GM12878 (cell line): ENCODE measurements at regions not wholly inside any gene's neighbourhood (a gene's known extent, or its start where the extent isn't known, plus 50 kb on each side); places are given as distances from the start of the nearest gene placed in this dataset.

Source experiments
- ATAC-seq: fragments of 200-7000 bp; cut with Tn5 transposase; 3 replicates; pipeline ENCODE4 v1.9.1; 2020; ENCODE audit warnings: mild to moderate bottlenecking, moderate library complexity
- BruUV-seq: library from RNA; stranded (reverse); fragments of 400-500 nt; replicated peaks from 2 replicates; lab custom pipeline; 2021; lab: Mats Ljungman, UMichigan
- CTCF ChIA-PET: fragments of 300-600 bp; sonication (Branson Sonifier 250); formaldehyde crosslinking; extraction: SDS; loops from one replicate; lab custom pipeline; 2021; ENCODE audit warnings: inconsistent platforms; lab: Yijun Ruan, JAX
- POLR2A ChIA-PET: fragments of 350-600 bp; formaldehyde crosslinking; extraction: SDS; loops from one replicate; lab custom pipeline; 2021; ENCODE audit warnings: inconsistent platforms; lab: Charles Lee
- RAD21 ChIA-PET: fragments of 300-600 bp; sonication (Branson Sonifier 250); formaldehyde crosslinking; loops from one replicate; lab custom pipeline; 2023; ENCODE audit warnings: antibody characterized with exemption; ENCODE audit not compliant: unreplicated experiment; lab: Charles Lee
- SMC1A ChIA-PET: fragments of 300-600 bp; sonication (Branson Sonifier 250); formaldehyde crosslinking; loops from one replicate; lab custom pipeline; 2023; ENCODE audit not compliant: unreplicated experiment, uncharacterized antibody; lab: Charles Lee
- DNase-seq: peaks from one replicate; pipeline ENCODE4 v3.0.0-alpha.2; 2011; ENCODE audit warnings: low read depth, low spot score
- FAIRE-seq: peaks from 3 replicates; lab custom pipeline; 2011; peaks lifted over from hg19 to GRCh38; lab: Jason Lieb, UNC
- H2AFZ ChIP-seq: 2 replicates; pipeline ENCODE4 v1.6.0; 2011; ENCODE audit warnings: low read depth, low read length, control low read depth; ENCODE audit not compliant: control insufficient read depth
- H3K27ac ChIP-seq: 2 replicates; pipeline ENCODE4 v1.5.1; 2011; ENCODE audit warnings: control low read depth; ENCODE audit not compliant: control insufficient read depth, insufficient read depth
- H3K27me3 ChIP-seq, 2 experiments: replicated peaks in 1 of 2; 2 replicates each; pipeline versions ENCODE4 v1.6.0 to v1.6.1; 2011; ENCODE audit warnings: low read length in 1 of 2; ENCODE audit not compliant: control insufficient read depth in 2 of 2, insufficient read depth in 2 of 2
- H3K36me3 ChIP-seq, 2 experiments: 2 replicates each; pipeline ENCODE4 v1.5.1; 2011; ENCODE audit warnings: low read length in 1 of 2; ENCODE audit not compliant: control insufficient read depth in 2 of 2, insufficient read depth in 2 of 2
- H3K4me1 ChIP-seq: 2 replicates; pipeline ENCODE4 v1.6.1; 2011; ENCODE audit warnings: mild to moderate bottlenecking, low read length, moderate library complexity, mixed read lengths; ENCODE audit not compliant: control insufficient read depth, insufficient read depth
- H3K4me2 ChIP-seq: 2 replicates; pipeline ENCODE4 v1.6.0; 2011; ENCODE audit warnings: control low read depth; ENCODE audit not compliant: control insufficient read depth, insufficient read depth
- H3K4me3 ChIP-seq: fragments of 200-600 bp; sonication (generic); 2 replicates; pipeline ENCODE4 v1.5.1; 2016
- H3K79me2 ChIP-seq: 2 replicates; pipeline ENCODE4 v1.6.0; 2011; ENCODE audit warnings: low read length; ENCODE audit not compliant: control insufficient read depth, insufficient read depth
- H3K9ac ChIP-seq: 2 replicates; pipeline ENCODE4 v1.8.0; 2011; ENCODE audit warnings: low read length, control low read depth, mixed read lengths; ENCODE audit not compliant: control insufficient read depth, insufficient read depth
- H3K9me3 ChIP-seq: replicated peaks from 3 replicates; pipeline ENCODE4 v1.5.1; 2011; ENCODE audit warnings: mild to moderate bottlenecking, low read length; ENCODE audit not compliant: control insufficient read depth, insufficient read depth
- H4K20me1 ChIP-seq: 2 replicates; pipeline ENCODE4 v1.6.0; 2011; ENCODE audit not compliant: control insufficient read depth, insufficient read depth
- CBX3 ChIP-seq: fragments of 200-600 bp; sonication (generic); IDR thresholded peaks from 2 replicates; pipeline ENCODE4 v1.6.1; 2016; ENCODE audit warnings: low read depth, borderline replicate concordance
- CEBPB ChIP-seq, 2 experiments: fragments of 150-350 bp in 1 of 2; IDR thresholded peaks; 2 replicates each; pipeline ENCODE4 v1.6.1; 2012 to 2014; ENCODE audit warnings: low read depth in 2 of 2, low read length in 2 of 2, borderline replicate concordance in 1 of 2, inconsistent platforms in 1 of 2
- EP300 ChIP-seq, 2 experiments: fragments of 150-350 bp in 1 of 2; IDR thresholded peaks; 2 replicates each; pipeline ENCODE4 v1.6.1; 2011 to 2012; ENCODE audit warnings: low read depth in 2 of 2, low read length in 2 of 2, borderline replicate concordance in 1 of 2, improper control_type of control experiment in 1 of 2, inconsistent platforms in 1 of 2; ENCODE audit not compliant: control insufficient read depth in 1 of 2
- NRF1 ChIP-seq: conservative IDR thresholded peaks from 2 replicates; pipeline ENCODE4 v1.6.1; 2011; ENCODE audit warnings: mild to moderate bottlenecking, low read depth, low read length, improper control_type of control experiment
- PRDM15 ChIP-seq: fragments of 450-650 bp; formaldehyde crosslinking; IDR thresholded peaks from 2 replicates; pipeline ENCODE4 v1.4.0; 2020; ENCODE audit warnings: mild to moderate bottlenecking, moderate library complexity
- TAF1 ChIP-seq: IDR thresholded peaks from 2 replicates; pipeline ENCODE4 v1.6.1; 2011; ENCODE audit warnings: mild to moderate bottlenecking, low read depth, low read length, borderline replicate concordance
- ZNF24 ChIP-seq: fragments of 450-650 bp; IDR thresholded peaks from 2 replicates; pipeline ENCODE4 v1.6.1; 2017; ENCODE audit warnings: antibody characterized with exemption, mild to moderate bottlenecking
- WGBS: methylation state at CpG from one replicate; pipeline ENCODE4 v1.1.6; 2016; ENCODE audit warnings: low lambda C conversion rate; ENCODE audit not compliant: insufficient replicate concordance, insufficient coverage; ENCODE audit errors: missing lambda C conversion rate; 5-methylcytosine and 5-hydroxymethylcytosine counted together
- in situ Hi-C: fragments of 300-500 bp; cut with MboI; formaldehyde crosslinking; loops from 9 replicates; pipeline ENCODE4 v1.14.3; 2018; ENCODE audit warnings: mixed read lengths
- intact Hi-C: fragments of 100-400 bp; cut with micrococcal nuclease; formaldehyde crosslinking; loops from one replicate; pipeline ENCODE4 v1.14.2; 2022; ENCODE audit not compliant: unreplicated experiment
- TF ChIP-seq, protein P1 (sequence below): fragments of 450-650 bp; formaldehyde crosslinking; IDR thresholded peaks from 2 replicates; pipeline ENCODE4 v1.4.0; 2022; ENCODE audit warnings: mild to moderate bottlenecking, moderate library complexity
- TF ChIP-seq, protein P2 (sequence below): fragments of 450-650 bp; IDR thresholded peaks from 2 replicates; pipeline ENCODE4 v1.6.1; 2017; ENCODE audit warnings: mild to moderate bottlenecking, moderate library complexity

DNA sequence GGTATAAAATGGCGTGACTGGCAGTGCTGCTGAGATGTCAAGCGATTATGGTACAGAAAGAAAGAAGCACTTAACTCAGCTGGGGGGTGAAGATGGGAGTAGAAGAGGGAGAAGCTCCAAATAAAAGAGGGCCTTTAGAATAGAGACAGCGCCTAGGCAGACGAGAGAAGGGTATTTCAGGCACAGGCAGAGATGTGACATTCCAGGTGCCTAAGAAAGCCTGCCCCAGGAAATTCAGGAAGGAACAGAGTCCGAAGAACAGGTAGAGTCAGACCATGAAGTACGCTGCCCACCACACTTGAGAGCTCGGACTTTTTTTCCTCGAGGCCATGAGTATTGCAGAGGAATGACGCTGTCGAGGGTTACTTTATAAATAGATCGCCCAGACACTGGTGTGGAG lies 170.9 kb upstream of the ATF7IP start (continued):
- TF ChIP-seq CEBPB (IDR thresholded peaks at IDR 0.05; ENCODE audit: borderline replicate concordance in 1 of 2, low read depth in 2 of 2, low read length in 2 of 2) = no peak
- TF ChIP-seq PRDM15 (CRISPR knock-in tag) = no peak
- no peak for TF ChIP-seq TAF1
- TF ChIP-seq, all 136 proteins: peak for 0

GRCh38 chr12:14199455-14200198 lies 165.9 kb upstream of the ATF7IP start:
- CTCF ChIA-PET = interaction anchor here (0.6 to 2.3 kb wide), 2 partner anchors 14 to 1154 kb away, joined by 3 to 8 read pairs; no protein-coding TSS in a partner anchor
- FAIRE-seq = peak; percentile 27
- 37% methylated on average over 4 of the region's 4 CpGs for WGBS
- TF ChIP-seq CBX3 (no peak), ZNF24 (no peak), EP300 (IDR thresholded peaks at IDR 0.05; ENCODE audit: borderline replicate concordance in 1 of 2, control insufficient read depth in 1 of 2, low read depth in 2 of 2, low read length in 2 of 2) (no peak), NRF1 (no peak)
- TF ChIP-seq, protein P1, sequence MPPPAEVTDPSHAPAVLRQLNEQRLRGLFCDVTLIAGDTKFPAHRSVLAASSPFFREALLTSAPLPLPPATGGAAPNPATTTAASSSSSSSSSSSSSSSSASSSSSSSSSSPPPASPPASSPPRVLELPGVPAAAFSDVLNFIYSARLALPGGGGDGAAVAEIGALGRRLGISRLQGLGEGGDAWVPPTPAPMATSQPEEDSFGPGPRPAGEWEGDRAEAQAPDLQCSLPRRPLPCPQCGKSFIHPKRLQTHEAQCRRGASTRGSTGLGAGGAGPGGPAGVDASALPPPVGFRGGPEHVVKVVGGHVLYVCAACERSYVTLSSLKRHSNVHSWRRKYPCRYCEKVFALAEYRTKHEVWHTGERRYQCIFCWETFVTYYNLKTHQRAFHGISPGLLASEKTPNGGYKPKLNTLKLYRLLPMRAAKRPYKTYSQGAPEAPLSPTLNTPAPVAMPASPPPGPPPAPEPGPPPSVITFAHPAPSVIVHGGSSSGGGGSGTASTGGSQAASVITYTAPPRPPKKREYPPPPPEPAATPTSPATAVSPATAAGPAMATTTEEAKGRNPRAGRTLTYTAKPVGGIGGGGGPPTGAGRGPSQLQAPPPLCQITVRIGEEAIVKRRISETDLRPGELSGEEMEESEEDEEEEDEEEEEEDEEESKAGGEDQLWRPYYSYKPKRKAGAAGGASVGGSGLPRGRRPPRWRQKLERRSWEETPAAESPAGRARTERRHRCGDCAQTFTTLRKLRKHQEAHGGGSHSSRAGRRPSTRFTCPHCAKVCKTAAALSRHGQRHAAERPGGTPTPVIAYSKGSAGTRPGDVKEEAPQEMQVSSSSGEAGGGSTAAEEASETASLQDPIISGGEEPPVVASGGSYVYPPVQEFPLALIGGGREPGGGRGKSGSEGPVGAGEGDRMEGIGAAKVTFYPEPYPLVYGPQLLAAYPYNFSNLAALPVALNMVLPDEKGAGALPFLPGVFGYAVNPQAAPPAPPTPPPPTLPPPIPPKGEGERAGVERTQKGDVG (CRISPR knock-in tag) = no peak
- TF ChIP-seq, protein P2, sequence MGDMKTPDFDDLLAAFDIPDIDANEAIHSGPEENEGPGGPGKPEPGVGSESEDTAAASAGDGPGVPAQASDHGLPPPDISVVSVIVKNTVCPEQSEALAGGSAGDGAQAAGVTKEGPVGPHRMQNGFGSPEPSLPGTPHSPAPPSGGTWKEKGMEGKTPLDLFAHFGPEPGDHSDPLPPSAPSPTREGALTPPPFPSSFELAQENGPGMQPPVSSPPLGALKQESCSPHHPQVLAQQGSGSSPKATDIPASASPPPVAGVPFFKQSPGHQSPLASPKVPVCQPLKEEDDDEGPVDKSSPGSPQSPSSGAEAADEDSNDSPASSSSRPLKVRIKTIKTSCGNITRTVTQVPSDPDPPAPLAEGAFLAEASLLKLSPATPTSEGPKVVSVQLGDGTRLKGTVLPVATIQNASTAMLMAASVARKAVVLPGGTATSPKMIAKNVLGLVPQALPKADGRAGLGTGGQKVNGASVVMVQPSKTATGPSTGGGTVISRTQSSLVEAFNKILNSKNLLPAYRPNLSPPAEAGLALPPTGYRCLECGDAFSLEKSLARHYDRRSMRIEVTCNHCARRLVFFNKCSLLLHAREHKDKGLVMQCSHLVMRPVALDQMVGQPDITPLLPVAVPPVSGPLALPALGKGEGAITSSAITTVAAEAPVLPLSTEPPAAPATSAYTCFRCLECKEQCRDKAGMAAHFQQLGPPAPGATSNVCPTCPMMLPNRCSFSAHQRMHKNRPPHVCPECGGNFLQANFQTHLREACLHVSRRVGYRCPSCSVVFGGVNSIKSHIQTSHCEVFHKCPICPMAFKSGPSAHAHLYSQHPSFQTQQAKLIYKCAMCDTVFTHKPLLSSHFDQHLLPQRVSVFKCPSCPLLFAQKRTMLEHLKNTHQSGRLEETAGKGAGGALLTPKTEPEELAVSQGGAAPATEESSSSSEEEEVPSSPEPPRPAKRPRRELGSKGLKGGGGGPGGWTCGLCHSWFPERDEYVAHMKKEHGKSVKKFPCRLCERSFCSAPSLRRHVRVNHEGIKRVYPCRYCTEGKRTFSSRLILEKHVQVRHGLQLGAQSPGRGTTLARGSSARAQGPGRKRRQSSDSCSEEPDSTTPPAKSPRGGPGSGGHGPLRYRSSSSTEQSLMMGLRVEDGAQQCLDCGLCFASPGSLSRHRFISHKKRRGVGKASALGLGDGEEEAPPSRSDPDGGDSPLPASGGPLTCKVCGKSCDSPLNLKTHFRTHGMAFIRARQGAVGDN = no peak

More at GRCh38 chr12:14199455-14200198, 165.9 kb upstream of the ATF7IP start:
- H3K4me3 ChIP-seq = no peak overlapping the region
- ATAC-seq (no peak), DNase-seq (no peak)
- H3K27ac ChIP-seq = no peak overlapping the region
- intact Hi-C loops = no loop called here
- SMC1A ChIA-PET = interaction anchor here (1.5 kb wide), 1 partner anchor 16 kb away, joined by 6 read pairs; no protein-coding TSS in a partner anchor
- H3K4me1 ChIP-seq = no peaks in the 10 kb centered on the region
- no peak overlapping the region for H3K9ac ChIP-seq
- no TSS peak for BruUV-seq
- RAD21 ChIA-PET = interaction anchor here (1.2 kb wide), 1 partner anchor 14 kb away, joined by 3 read pairs; no protein-coding TSS in a partner anchor
- no peak overlapping the region for H3K4me2 ChIP-seq
- H3K9me3 ChIP-seq = no peaks in the 10 kb centered on the region
- H3K79me2 ChIP-seq = no peaks in the 10 kb centered on the region
- H2AFZ ChIP-seq = no peak overlapping the region
- H3K36me3 ChIP-seq = no peaks in the 10 kb centered on the region
- POLR2A ChIA-PET = no interaction called here
- H4K20me1 ChIP-seq = no peaks in the 10 kb centered on the region
- H3K27me3 ChIP-seq = no peaks in the 10 kb centered on the region
- in situ Hi-C loops = no loop called here
